K562 (cell line): ENCODE measurements at regions not wholly inside any gene's neighbourhood (a gene's known extent, or its start where the extent isn't known, plus 50 kb on each side); places are given as distances from the start of the nearest gene placed in this dataset.

Source experiments
- CEBPG ChIP-seq, 3 experiments: fragments of 200-800 bp in 1 of 3; sonication (Bioruptor generic) in 1 of 3; sonication (generic) in 1 of 3; formaldehyde crosslinking in 1 of 3; IDR thresholded peaks in 2 of 3; conservative IDR thresholded peaks in 1 of 3; 2 replicates each; pipeline versions ENCODE4 v1.6.1 to v1.8.0; 2016 to 2022; ENCODE audit warnings: missing compliant biosample characterization in 2 of 3, missing genetic modification characterization in 2 of 3, mild to moderate bottlenecking in 1 of 3, missing genetic modification reagents in 1 of 3
- CHD4 ChIP-seq: fragments of 200-600 bp; sonication (generic); IDR thresholded peaks from 3 replicates; pipeline ENCODE4 v1.6.1; 2012; ENCODE audit warnings: low read depth, mild to moderate bottlenecking, mixed read lengths, low read length, inconsistent platforms; ENCODE audit not compliant: insufficient read depth, insufficient replicate concordance, poor library complexity, severe bottlenecking
- CREM ChIP-seq: IDR thresholded peaks from 2 replicates; pipeline ENCODE4 v1.6.1; 2014; ENCODE audit warnings: antibody characterized with exemption, low read depth
- CTCF ChIP-seq, 3 experiments: IDR thresholded peaks in 2 of 3; conservative IDR thresholded peaks in 1 of 3; 2 replicates each; pipeline ENCODE4 v1.5.1; 2011 to 2012; ENCODE audit warnings: low read length in 3 of 3, mild to moderate bottlenecking in 3 of 3, control low read depth in 2 of 3, improper control_type of control experiment in 1 of 3, inconsistent platforms in 1 of 3, low read depth in 1 of 3, mixed read lengths in 1 of 3, moderate library complexity in 1 of 3; ENCODE audit not compliant: insufficient read depth in 2 of 3
- DEAF1 ChIP-seq: fragments of 450-650 bp; formaldehyde crosslinking; IDR thresholded peaks from 2 replicates; pipeline ENCODE4 v1.4.0; 2020; ENCODE audit warnings: mild to moderate bottlenecking, moderate library complexity
- ELF1 ChIP-seq: fragments of 200-800 bp; sonication (Bioruptor generic); IDR thresholded peaks from 2 replicates; pipeline ENCODE4 v1.6.1; 2016; ENCODE audit warnings: missing genetic modification characterization, missing compliant biosample characterization
- RAD21 ChIP-seq, 2 experiments: fragments of 250-450 bp in 1 of 2; fragments of 450-650 bp in 1 of 2; sonication (Bioruptor Pico) in 1 of 2; formaldehyde crosslinking in 1 of 2; IDR thresholded peaks in 1 of 2; conservative IDR thresholded peaks in 1 of 2; 2 replicates each; pipeline versions ENCODE4 v1.4.0 to v1.8.0; 2020 to 2022; ENCODE audit warnings: mild to moderate bottlenecking in 2 of 2, moderate library complexity in 1 of 2
- RCOR1 ChIP-seq, 2 experiments: IDR thresholded peaks; 2 replicates each; pipeline ENCODE4 v1.6.1; 2012; ENCODE audit warnings: low read depth in 2 of 2, low read length in 2 of 2, borderline replicate concordance in 1 of 2, improper control_type of control experiment in 1 of 2
- REST ChIP-seq, 2 experiments: fragments of 450-650 bp; formaldehyde crosslinking in 1 of 2; IDR thresholded peaks; 2 replicates each; pipeline versions ENCODE4 v1.4.0 to v1.6.1; 2014 to 2020; ENCODE audit warnings: mild to moderate bottlenecking in 2 of 2, borderline replicate concordance in 1 of 2, low read depth in 1 of 2
- SMARCA5 ChIP-seq: fragments of 450-650 bp; IDR thresholded peaks from 2 replicates; pipeline ENCODE4 v1.6.1; 2016
- SMARCB1 ChIP-seq: IDR thresholded peaks from 2 replicates; pipeline ENCODE4 v1.6.1; 2011; ENCODE audit warnings: improper control_type of control experiment, low read depth; ENCODE audit not compliant: insufficient read length
- SMC3 ChIP-seq: conservative IDR thresholded peaks from 2 replicates; pipeline ENCODE4 v1.6.1; 2011; ENCODE audit warnings: low read depth, low read length, improper control_type of control experiment; ENCODE audit not compliant: insufficient read depth

- TF ChIP-seq REST (IDR thresholded peaks at IDR 0.05; ENCODE audit: borderline replicate concordance) = peak; percentile 40; the same call in 1 of the 2 replicates
- no peak for TF ChIP-seq REST (CRISPR knock-in tag; IDR thresholded peaks at IDR 0.05; ENCODE audit: low read depth)
- TF ChIP-seq SMARCA5 = peak; percentile 81; the same call in 1 of the 2 replicates
- no peak for TF ChIP-seq SMARCB1
- TF ChIP-seq RCOR1 (IDR thresholded peaks at IDR 0.05; ENCODE audit: borderline replicate concordance in 1 of 2, low read depth in 2 of 2, low read length in 2 of 2) = peak in 1 of 2 experiments; percentile 25; a peak in 1 of 4 replicates
- TF ChIP-seq CTCF (IDR thresholded peaks at IDR 0.05 in 2 of 3, conservative IDR thresholded peaks at IDR 0.05 in 1 of 3; ENCODE audit: insufficient read depth in 2 of 3, low read depth in 1 of 3, low read length in 3 of 3) = peak; percentile 74 to 91 (median 88)
- no peak for TF ChIP-seq CHD4
- TF ChIP-seq RAD21 (CRISPR knock-in tag; conservative IDR thresholded peaks at IDR 0.05 in 1 of 2, IDR thresholded peaks at IDR 0.05 in 1 of 2) = peak; percentile 43 to 77; a peak in 3 of 4 replicates
- 0 out of 2 replicates have a peak, but pooled peaks have one; percentile 33 for TF ChIP-seq DEAF1
- TF ChIP-seq CREM = peak; percentile 32; the same call in 1 of the 2 replicates
- peak; percentile 71 for TF ChIP-seq SMC3
- peak; percentile 56; the same call in 1 of the 2 replicates for TF ChIP-seq ELF1 (tag)
- no peak for TF ChIP-seq CEBPG (CRISPR knock-in tag; IDR thresholded peaks at IDR 0.05)
- no peak for TF ChIP-seq CEBPG (tag; conservative IDR thresholded peaks at IDR 0.05 in 1 of 2, IDR thresholded peaks at IDR 0.05 in 1 of 2)
These were observed 68.7 kb upstream of the ZNF618 start (continued) for GRCh38 chr9:113807173-113808061.
